HG03064 (cell line): ENCODE measurements at regions not wholly inside any gene's neighbourhood (a gene's known extent, or its start where the extent isn't known, plus 50 kb on each side); places are given as distances from the start of the nearest gene placed in this dataset.
"Not testable (repeated sequence)": the region's sequence is repeated elsewhere in the genome, so short reads cannot be mapped to it uniquely, and the experiment has no call there.

Experiments used
- ATAC-seq: cut with Tn5 transposase; IDR thresholded peaks from one replicate; pipeline ENCODE4 v1.9.1; 2021; ENCODE audit warnings: low read depth; ENCODE audit not compliant: unreplicated experiment

DNA sequence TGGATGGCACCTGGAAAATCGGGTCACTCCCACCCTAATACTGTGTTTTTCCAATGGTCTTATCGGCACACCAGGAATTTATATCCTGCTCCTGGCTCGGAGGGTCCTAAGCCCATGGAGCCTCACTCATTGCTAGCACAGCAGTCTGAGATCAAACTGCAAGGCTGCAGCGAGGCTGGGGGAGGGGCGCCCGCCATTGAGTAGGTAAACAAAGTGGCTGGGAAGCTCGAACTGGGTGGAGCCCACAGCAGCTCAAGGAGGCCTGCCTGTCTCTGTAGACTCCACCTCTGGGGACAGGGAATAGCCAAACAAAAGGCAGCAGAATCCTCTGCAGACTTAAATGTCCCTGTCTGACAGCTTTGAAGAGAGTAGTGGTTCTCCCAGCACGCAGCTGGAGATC is 607.0 kb downstream of the LMO7 start:
- not testable (repeated sequence) for ATAC-seq

DNA sequence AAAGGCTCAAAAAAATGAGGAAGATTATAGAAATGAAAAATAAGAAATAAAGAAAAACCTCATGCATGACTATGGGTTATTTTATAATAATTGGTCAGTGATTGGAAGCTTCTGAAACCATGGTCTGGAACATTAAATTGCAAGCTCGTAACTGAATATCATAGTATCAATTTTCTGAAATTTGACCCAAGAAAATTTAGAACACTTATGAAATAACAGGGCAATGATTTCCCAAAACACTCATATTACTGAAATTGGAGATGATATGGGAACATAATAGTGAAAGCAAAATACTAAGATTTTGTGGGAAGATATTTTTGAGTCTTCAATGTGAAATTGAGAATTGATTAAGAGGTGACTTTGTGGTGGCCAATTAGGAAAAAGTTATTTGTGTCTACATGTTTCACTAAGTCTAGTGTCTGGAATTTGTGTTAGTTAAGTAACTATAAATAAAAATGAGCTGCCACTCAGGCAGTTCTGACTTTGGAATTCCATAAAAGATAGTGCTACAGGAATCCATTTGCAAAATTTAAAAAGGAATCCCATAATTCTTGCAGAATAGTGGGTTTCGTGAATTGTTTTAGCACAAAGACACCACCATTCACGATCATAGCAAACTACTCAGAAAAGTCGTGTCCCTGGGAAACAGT is 603.0 kb downstream of the LMO7 start:
- ATAC-seq = no peak

DNA sequence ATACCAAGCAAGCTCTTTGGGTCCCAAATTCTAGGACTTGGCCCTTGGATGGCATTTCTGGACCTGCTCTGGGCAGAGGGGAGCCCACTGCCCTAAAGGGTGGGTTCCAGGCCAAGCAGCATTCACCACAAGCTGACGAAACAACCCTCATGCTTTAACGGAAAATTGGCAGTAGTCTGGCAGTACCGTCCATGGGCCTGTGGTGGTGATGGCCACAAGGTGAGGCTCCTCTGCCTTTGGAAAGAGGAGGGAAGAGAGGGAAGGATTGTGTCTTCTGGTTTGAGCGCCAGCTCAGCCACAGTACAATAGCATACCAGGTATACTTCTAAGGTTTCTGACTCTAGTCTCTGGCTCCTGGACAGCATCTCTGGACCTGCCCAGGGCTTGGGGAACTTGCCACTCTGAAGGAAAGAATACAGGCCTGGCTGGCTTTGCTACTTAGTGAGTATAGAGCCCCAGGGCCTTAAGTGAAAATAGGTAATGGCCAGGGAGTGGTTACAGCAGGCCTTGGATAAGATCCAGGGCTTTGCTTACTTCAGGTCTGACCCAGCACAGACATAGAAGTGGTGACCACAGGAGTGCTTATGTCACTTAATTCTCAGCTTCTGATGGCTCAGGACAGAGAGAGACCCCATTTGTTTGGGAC is 595.5 kb downstream of the LMO7 start:
- ATAC-seq = no peak

DNA sequence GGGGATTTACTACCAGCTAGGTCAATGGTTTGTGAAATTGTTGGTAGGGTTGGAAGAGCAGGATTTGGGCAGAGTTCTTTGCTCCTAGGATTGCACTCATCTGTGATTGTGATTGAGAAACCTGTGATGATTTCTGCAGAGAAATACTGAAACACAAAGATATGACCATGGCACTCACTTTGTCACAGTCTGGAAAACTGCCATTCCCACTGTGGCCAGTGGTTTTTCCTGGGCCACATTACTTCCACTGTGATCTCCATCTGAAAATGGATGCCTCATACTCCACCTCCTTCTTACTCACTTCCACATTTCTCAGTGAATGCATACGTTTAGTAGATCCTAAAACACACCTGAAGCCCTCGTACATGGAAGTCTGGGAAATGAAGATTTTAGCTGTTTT is 593.2 kb downstream of the LMO7 start:
- no peak for ATAC-seq

DNA sequence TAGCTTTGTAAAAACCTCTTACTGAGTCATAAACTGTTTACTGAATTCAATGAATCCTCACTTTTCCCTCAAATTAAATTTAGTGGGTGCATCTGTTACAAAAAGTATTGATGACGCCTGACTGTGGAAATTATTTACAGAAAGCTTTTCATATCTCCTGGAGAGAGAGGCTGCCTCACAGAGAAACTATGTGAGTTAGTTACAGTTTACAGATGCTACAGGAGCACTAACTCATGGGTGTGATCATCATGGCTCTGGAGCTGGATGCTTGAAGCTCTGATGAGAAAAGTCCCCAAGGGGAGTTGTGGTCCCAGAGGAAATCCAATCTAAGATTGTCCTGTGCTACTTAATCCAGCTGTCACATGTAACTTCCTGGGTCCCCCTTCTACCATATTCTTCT is 590.8 kb downstream of the LMO7 start:
- no peak for ATAC-seq

DNA sequence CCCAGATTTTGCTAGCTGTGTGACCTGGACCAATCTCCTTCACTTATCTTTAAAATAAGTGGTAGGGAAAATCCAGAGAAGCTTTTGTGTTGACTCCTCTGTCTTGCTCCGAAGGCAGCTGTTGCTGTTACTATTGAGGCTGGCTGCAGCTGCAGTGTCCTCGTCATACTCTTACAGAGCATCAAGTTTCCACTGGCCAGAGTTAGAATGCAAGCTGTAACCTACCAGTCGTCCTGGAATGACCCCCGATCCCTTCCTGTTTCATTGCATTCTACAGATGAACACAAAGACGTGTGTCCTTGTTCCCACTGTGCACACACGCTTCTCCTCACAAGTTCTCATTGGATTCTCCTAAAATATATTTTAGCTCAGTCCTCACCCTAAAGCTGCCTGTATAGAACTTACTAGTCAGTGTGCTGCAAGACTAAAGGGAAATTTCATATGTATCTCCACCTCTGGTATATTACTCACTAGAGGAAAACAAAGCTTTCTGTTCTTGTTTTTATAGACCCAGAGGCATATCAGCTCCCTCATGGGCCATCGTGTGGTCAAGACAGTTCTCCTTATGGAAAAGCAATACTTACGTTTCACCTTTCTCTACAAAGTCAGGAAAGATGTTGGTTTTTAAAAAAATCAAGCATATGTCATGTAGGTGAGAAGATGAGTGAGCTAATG is 589.8 kb downstream of the LMO7 start:
- no peak for ATAC-seq

DNA sequence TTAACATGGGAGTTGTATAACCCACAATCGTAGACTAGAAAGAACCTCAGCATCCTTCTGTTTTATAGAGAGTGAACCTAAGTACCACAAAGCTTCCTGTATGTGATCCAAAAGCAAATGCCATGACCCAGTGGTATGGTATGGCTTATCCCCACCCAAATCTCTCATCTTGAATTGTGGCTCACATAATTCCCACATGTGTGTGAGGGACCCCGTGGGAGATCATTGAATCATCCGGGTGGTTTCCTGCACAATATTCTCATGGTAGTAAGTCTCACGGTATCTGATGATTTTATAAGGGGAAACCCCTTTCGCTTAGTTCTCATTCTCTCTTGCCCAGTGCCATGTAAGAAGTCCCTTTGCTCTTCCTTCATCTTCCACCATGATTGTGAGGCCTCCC is 587.9 kb downstream of the LMO7 start:
- ATAC-seq = no peak

DNA sequence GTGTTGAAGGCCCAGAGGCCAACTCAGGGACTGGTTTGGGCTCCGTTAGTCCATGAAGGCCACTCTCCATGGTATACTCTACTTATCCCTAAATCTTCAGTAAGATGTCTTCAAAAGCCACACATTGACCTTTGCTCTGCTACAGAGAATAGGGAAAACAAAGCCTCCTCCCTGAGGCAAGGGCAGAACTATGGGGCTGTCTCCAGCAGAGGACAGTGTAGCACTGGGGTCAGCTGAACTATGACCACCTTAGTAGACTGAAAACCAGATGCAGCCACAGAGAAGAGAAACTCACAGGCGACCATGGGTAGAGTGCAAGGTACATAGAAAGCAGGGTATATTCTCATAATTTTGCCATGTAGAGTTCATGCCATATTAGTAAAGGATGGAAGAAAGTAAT is 587.4 kb downstream of the LMO7 start:
- no peak for ATAC-seq

DNA sequence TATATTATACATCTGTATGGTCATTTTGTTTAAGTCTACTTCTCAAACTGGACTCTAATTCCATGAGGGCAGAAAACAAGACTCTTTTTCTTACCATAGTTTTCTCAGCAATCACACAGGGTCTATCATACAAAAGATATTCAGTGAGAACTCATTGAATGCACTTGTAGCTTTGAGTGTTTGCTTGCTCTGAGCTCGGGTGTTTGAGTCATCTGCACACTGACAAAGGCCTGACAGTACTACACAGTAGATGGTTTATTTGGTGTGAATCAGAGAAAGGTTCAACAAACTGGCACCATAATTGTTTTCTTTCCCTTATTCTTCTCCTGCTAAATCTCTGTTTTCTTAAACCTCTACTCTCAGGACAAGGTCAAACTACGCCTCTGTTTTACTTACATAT is 586.4 kb downstream of the LMO7 start:
- ATAC-seq = no peak

DNA sequence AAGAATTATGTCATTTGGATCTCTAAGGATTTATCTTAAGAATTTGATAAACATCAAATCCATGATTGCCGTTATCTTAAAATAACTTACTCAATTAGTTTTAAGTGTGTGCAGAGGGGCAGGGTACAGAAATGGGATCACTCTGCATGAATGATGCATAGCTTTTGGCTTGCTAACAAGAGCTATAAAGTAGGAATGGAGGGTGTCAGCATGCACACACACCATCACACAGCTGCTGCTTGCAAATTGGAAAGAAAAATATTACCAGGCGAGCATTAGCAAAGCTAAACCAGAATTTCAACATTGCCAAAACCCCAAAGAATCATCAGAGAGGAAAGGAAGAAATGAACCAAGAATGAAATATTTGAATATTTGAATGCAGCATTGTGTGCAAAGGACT is 580.6 kb downstream of the LMO7 start:
- no peak for ATAC-seq

DNA sequence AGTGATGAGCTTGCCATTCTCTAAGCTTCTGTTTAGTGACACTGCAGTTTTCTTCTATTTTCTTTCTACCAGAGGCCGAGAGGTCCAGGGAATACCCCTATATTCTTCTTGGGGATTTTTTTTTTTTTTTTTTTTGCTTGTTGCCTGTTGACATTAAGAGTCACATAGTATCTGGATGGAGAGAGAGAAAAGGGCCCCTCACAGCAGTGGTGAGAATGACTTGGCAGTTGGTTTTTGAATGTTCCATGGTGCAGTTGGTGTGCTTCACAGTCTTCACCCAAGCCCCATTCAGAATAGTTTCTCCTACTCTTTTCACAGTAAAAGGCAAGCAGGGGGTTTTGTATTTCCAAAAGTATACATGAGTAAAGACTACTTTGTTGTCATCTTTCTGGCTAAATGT is 577.9 kb downstream of the LMO7 start:
- ATAC-seq = no peak

DNA sequence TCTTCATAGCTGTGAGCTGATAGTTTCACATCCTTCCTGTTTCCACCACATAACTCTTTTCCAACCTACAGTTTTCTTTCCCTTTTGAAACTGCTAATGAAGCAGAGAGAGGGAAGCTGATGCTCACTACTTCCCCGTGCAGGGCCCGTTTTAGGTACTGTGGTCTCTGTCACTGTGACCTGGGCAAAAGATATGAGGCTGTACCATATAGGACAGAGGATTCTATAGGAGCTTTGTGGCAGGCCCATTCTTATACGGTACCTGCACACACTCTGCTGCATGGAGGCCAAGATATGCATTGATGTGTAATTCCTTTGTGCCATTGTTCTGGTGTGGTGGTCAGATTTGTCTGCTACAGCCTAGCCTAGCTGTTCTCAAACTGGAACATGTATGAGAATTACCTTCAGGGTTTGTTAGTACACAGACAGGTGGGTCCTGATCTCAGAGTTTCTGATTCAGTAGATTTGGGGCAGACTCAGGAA is 577.3 kb downstream of the LMO7 start:
- no peak for ATAC-seq

DNA sequence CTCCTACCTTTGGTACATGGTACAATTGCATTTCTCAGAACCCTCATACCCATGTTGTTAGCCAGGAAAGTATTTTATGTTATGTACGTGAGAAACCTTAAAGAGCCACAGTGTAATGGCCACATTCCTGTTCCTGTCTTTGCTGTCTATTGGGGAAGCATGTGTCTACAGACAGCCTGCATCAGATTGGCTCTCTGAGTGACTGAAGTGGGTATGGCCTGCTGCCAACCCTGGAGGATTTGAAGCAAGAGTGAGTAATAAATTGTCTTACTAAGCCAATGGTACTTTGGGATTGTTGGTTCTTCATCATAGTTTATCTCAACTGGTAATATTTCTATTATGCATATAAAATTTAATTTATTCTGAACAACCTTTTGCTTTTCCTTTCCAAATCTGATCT is 574.1 kb downstream of the LMO7 start:
- no peak for ATAC-seq

DNA sequence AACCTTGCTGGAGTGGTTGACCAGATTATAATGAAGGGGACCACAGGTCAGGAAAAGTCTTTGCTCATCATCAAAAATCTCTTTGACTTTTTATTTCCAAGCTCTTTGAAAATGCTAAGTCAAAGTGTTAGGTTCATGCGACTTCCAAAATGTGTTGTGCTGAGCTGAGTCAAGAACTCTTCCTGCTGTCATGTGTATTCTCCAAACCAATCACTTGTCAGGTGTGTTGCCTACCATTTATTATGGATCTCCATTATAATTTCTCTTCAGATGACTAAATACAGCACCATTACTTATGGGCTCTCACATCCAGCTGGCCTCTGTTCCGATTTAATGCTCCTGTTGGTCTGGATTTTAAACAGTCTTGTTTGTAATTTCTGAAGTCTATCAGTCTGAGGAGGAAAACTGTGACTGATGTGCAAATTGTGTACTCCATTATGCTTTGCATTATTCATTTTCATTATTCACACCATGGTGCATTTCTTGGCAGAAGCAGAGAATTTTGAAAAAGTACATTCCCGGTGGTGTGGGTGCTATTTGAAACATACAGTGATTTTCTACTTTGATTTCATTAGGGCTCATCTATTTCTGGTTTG is 562.5 kb downstream of the LMO7 start:
- no peak for ATAC-seq

DNA sequence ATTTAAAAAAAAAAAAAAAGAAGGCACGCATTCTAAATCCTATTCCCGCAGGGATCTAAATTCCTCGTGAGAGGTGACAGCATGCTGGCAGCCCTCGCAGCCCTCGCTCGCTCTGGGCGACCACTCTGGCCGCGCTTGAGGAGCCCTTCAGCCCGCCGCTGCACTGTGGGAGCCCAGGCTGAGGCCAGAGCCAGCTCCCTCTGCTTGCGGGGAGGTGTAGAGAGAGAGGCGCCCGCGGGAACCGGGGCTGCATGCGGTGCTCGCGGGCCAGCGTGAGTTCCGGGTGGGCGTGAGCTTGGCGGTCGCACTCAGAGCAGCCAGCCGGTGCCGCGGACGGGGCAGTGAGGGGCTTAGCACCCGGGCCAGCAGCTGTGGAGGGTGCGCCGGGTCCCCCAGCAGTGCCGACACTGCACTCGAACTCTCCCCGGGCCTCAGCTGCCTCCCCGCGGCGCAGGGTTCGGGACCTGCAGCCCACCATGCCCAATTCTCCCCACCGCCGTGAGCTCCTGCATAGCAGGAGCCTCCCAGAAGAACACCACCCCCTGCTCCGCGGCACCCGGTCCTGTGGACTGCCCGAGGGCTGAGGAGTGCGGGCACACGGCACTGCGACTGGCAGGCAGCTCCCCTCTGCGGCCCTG is 553.9 kb downstream of the LMO7 start:
- no peak for ATAC-seq

DNA sequence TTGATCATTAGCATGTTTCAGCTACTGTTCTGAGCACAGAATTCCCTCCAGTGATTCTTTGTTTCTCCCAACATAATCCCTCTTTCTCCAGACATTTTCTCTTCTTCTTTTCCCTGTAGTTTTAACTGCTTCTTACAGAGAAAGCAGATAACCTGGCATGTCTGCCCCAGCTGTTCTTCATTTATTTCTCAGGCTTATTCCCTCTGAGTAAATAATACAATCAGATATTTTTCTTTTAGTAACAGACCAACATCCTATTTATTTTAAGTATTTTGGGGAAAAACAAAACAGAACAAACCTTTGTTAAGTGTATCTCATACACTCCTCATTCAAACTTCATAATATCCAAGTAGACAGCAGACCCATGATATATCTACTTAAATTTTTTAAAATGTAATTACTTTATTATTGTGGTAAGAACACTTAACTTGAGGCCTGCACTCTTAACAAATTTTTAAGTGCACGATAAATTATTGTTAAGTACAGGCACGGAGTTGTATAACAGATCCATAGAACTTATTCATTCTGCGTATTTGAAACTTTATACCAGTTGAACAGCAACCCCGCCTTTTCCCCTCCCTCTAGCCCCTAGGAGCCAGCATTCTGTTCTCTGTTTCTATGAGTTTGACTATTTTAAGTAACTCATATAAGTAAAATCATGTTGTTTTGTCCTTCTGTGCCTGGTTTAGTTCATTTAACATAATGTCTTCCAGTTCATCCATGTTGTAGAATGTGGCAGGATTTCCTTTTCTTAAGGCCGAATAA is 540.0 kb downstream of the LMO7 start:
- no peak for ATAC-seq

DNA sequence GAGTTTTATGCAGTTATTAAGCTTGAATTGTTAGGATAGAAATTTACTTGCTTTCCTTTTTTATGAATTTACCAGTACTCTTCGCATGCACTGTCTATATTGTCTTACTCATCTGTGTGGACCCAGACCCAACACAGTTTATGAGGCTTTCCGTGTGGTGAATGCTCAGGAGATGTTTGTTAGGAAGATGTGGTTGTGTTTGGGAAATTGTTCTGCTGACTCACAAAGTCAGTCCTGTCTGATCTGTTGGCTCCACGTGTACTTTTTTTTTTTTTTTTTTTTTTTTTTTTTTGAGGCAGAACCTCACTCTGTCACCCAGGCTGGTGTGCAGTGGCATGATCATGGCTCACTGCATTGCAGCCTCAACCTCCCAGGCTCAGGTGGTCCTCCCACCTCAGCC is 532.5 kb downstream of the LMO7 start:
- ATAC-seq = no peak

DNA sequence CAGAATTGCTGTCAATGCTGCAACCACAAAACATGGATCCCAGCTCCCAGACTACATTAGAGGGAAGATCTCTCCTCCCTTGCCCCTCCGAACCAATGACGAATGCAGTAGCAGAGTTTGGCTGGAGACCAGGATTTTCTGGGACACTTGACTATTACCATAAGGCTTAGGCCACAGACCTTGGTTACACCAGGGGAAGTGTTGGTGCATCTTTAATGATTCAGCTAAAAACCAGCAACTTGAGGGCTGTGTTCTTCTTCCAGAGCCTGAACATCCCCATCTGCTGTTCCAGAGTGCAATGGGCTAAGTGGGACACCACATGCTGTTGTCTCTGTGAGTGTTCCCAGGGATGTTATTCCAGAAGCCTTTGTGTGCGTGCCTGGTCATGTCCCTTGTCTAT is 528.2 kb downstream of the LMO7 start:
- ATAC-seq = no peak

DNA sequence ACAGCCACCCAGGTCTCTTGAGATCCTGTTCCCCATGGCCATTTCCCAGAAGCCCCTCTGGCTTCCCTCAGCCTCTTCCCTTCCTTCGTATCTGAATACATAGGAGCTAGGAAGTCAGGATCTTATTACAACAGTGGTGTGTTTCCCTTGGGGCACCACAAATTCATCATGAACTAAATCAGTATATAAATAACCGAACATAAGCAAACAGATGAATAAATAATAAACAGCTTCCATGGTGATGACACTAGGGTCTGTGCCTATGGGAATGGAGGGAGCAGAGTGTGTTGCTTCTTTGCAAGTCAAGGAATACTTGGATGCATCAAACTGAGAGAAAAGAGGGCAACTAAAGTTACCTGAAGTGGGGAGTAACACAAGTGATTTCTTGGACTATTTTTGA is 527.6 kb downstream of the LMO7 start:
- no peak for ATAC-seq
